ENCODE measurements at regions not wholly inside any gene's neighbourhood (a gene's known extent, or its start where the extent isn't known, plus 50 kb on each side); places are given as distances from the start of the nearest gene placed in this dataset.

- DNase-seq (ENCODE audit: low spot score), result no peak
- Histone ChIP-seq H3K27ac (ENCODE audit: low read depth in 1 of 2, low read length in 2 of 2) (no peak overlapping the region), H3K9me3 (ENCODE audit: control insufficient read depth in 4 of 4, low read length in 3 of 4) (no peaks in the 10 kb centered on the region), H3K4me3 (ENCODE audit: low read depth in 1 of 3, low read length in 3 of 3) (no peak overlapping the region), H3K9ac (ENCODE audit: low read depth in 1 of 2, low read length in 2 of 2) (no peak overlapping the region), H3K4me1 (ENCODE audit: control insufficient read depth in 4 of 4, insufficient read depth in 4 of 4, low read length in 3 of 4) (no peaks in the 10 kb centered on the region), H3K27me3 (ENCODE audit: control insufficient read depth in 4 of 4, insufficient read depth in 4 of 4, low read length in 3 of 4) (no peaks in the 10 kb centered on the region), H3K36me3 (ENCODE audit: control insufficient read depth in 4 of 4, insufficient read depth in 3 of 4, low read depth in 1 of 4, low read length in 3 of 4) (no peaks in the 10 kb centered on the region)
- TF ChIP-seq CTCF (IDR thresholded peaks at IDR 0.05; ENCODE audit: low read depth, low read length, missing input control), result no peak
- TF ChIP-seq HNF4G (IDR thresholded peaks at IDR 0.05), result no peak
- TF ChIP-seq YY1 (IDR thresholded peaks at IDR 0.05), result no peak
- no peak for TF ChIP-seq REST (IDR thresholded peaks at IDR 0.05)
- TF ChIP-seq HNF4A (conservative IDR thresholded peaks at IDR 0.05), result no peak
- no peak for TF ChIP-seq SP1 (IDR thresholded peaks at IDR 0.05)
- TF ChIP-seq TAF1 (conservative IDR thresholded peaks at IDR 0.05), result no peak
- TF ChIP-seq JUND (IDR thresholded peaks at IDR 0.05), result no peak
- TF ChIP-seq FOXA1 (IDR thresholded peaks at IDR 0.05), result no peak
- TF ChIP-seq RAD21 (IDR thresholded peaks at IDR 0.05), result no peak
- no peak for TF ChIP-seq GABPA (IDR thresholded peaks at IDR 0.05 in 1 of 2, conservative IDR thresholded peaks at IDR 0.05 in 1 of 2)
- TF ChIP-seq RXRA (IDR thresholded peaks at IDR 0.05), result no peak
- no peak for TF ChIP-seq ATF3 (IDR thresholded peaks at IDR 0.05)
- TF ChIP-seq ZBTB33 (IDR thresholded peaks at IDR 0.05), result no peak
- TF ChIP-seq MAX (IDR thresholded peaks at IDR 0.05), result no peak
- TF ChIP-seq NR2F2 (IDR thresholded peaks at IDR 0.05), result no peak
- TF ChIP-seq FOXA2 (IDR thresholded peaks at IDR 0.05), result no peak
- TF ChIP-seq EGR1 (IDR thresholded peaks at IDR 0.05; ENCODE audit: low read depth in 2 of 2), result no peak
- 29% methylated on average over 1 of the region's 1 CpG for WGBS
These were observed 127.7 kb upstream of the LRRTM4 start for GRCh38 chr2:77649856-77650255.
